ENCODE measurements at regions not wholly inside any gene's neighbourhood (a gene's known extent, or its start where the extent isn't known, plus 50 kb on each side); places are given as distances from the start of the nearest gene placed in this dataset.
A peak's percentile ranks its signal among the peaks of the same experiment; 100 is the strongest.

DNA sequence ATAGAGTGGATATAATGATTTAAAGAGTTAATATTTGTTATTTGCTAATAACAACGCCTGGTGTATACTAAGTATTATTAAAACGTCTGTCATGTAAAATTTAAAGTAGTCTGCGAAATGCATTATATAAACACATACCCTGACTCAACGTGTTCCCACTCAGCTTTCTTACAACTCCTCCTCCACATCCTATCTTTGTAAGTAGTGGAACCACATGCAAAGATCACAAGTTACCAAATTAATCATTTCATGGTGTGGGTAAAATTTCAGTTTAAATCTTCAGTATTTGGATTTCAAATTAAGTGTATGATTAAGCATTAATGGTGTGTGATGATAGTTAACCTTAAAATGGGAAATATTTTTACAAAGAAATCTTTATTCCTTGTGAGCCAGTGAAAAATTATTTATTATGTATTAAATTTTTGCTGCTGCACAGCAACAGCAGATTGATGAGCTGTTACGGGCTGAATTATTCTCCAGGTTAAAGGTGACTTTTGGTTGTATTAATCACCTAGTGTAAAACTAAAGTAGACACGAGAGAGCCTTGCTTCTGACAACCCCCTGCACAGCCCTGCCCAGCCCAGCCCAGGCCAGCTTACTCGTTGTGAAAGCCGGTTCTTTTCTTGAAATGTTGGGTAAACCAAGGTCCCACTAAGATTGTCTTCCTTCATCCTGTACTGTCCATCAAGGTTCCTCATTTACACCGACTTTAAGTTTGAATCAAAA lies 373.5 kb downstream of the DTWD2 start (continued):
- TF ChIP-seq, protein P1, sequence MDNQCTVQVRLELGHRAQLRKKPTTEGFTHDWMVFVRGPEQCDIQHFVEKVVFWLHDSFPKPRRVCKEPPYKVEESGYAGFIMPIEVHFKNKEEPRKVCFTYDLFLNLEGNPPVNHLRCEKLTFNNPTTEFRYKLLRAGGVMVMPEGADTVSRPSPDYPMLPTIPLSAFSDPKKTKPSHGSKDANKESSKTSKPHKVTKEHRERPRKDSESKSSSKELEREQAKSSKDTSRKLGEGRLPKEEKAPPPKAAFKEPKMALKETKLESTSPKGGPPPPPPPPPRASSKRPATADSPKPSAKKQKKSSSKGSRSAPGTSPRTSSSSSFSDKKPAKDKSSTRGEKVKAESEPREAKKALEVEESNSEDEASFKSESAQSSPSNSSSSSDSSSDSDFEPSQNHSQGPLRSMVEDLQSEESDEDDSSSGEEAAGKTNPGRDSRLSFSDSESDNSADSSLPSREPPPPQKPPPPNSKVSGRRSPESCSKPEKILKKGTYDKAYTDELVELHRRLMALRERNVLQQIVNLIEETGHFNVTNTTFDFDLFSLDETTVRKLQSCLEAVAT (IDR thresholded peaks at IDR 0.05): no peak
- TF ChIP-seq, protein P2, sequence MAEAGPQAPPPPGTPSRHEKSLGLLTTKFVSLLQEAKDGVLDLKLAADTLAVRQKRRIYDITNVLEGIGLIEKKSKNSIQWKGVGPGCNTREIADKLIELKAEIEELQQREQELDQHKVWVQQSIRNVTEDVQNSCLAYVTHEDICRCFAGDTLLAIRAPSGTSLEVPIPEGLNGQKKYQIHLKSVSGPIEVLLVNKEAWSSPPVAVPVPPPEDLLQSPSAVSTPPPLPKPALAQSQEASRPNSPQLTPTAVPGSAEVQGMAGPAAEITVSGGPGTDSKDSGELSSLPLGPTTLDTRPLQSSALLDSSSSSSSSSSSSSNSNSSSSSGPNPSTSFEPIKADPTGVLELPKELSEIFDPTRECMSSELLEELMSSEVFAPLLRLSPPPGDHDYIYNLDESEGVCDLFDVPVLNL (IDR thresholded peaks at IDR 0.05; ENCODE audit: low read depth, low read length): no peak
- TF ChIP-seq BCL11A (IDR thresholded peaks at IDR 0.05; ENCODE audit: low read depth, low read length) (no peak), CBX5 (IDR thresholded peaks at IDR 0.05; ENCODE audit: low read depth) (no peak), MTA3 (IDR thresholded peaks at IDR 0.05; ENCODE audit: borderline replicate concordance, low read length) (no peak)

DNA sequence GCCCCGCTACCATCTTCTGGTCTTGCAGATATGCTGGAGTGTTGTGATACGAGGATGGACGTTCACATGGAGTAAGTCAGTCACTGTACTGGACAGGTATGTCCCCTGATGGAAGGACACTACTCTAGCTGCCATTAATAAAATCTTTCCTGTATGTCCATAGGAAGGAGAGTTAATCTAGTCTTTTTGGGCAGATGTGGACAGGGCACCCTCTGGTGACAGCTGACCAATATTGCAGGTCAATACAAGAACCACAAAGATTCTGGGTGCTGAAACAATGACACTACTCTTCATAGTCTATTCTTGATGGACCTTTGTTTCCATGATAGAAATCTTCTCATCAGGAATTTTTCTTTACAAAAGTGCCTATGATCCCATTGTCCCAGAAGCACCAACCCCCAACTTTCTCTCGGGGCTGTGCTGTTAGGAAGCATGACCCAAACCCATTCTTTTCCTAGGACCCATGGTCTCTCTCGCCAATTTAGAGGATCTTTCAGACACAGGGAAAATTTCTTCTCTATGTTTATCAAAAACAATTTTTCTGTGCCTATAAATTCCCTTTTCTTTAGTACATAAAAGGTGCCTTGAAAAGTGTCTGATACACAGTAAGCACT lies 376.9 kb downstream of the DTWD2 start:
- Histone ChIP-seq H3K27ac (ENCODE audit: control insufficient read depth, insufficient read depth) (no peak overlapping the region), H3K79me2 (ENCODE audit: control insufficient read depth, insufficient read depth, low read length) (no peaks in the 10 kb centered on the region), H4K20me1 (ENCODE audit: control insufficient read depth, insufficient read depth) (no peaks in the 10 kb centered on the region), H3K9me3 (replicated peaks; ENCODE audit: control insufficient read depth, insufficient read depth, low read length) (no peaks in the 10 kb centered on the region), H3K9ac (ENCODE audit: control insufficient read depth, insufficient read depth, low read length) (no peak overlapping the region), H3K4me2 (ENCODE audit: control insufficient read depth, insufficient read depth) (no peak overlapping the region), H2AFZ (ENCODE audit: control insufficient read depth, low read depth, low read length) (no peak overlapping the region), H3K36me3 (ENCODE audit: control insufficient read depth in 2 of 2, insufficient read depth in 2 of 2, low read length in 1 of 2) (no peaks in the 10 kb centered on the region), H3K4me1 (ENCODE audit: control insufficient read depth, insufficient read depth, low read length) (no peaks in the 10 kb centered on the region), H3K4me3 (no peak overlapping the region), H3K27me3 (replicated peaks in 1 of 2; ENCODE audit: control insufficient read depth in 2 of 2, insufficient read depth in 2 of 2, low read length in 1 of 2) (no peaks in the 10 kb centered on the region)
- ChIA-PET CTCF (interaction anchor here (1.0 to 2.6 kb wide), 2 partner anchors 1035 to 1157 kb away, joined by 3 to 11 read pairs; no protein-coding TSS in a partner anchor), RAD21 (ENCODE audit: unreplicated experiment) (no interaction called here), SMC1A (ENCODE audit: uncharacterized antibody, unreplicated experiment) (interaction anchor here (1.0 to 1.8 kb wide), 3 partner anchors 88 to 1157 kb away, joined by 3 to 4 read pairs (median 4); no protein-coding TSS in a partner anchor), POLR2A (no interaction called here)
- no peak for FAIRE-seq
- ATAC-seq: peak; percentile 60
- intact Hi-C loops (cut with micrococcal nuclease; ENCODE audit: unreplicated experiment) (loop anchor here (2.0 to 10.0 kb wide), 2 partner anchors 343 to 1157 kb away; no protein-coding TSS in a partner anchor), in situ Hi-C loops (cut with MboI) (loop anchor here (25.0 kb wide), 1 partner anchor 1149 kb away; no protein-coding TSS in a partner anchor)
- 55% methylated on average over 5 of the region's 5 CpGs for WGBS (ENCODE audit: insufficient coverage, insufficient replicate concordance, low lambda C conversion rate, missing lambda C conversion rate)
- BruUV-seq (replicated peaks): no TSS peak
- TF ChIP-seq SMC3 (IDR thresholded peaks at IDR 0.05; ENCODE audit: borderline replicate concordance, low read length) (peak; percentile 59; the same call in 1 of the 2 replicates), BRCA1 (IDR thresholded peaks at IDR 0.05; ENCODE audit: low read depth, low read length) (no peak), ZSCAN29 (IDR thresholded peaks at IDR 0.05) (no peak), MEF2A (IDR thresholded peaks at IDR 0.05; ENCODE audit: insufficient read depth, low read depth, low read length) (no peak), PML (IDR thresholded peaks at IDR 0.05; ENCODE audit: low read length) (no peak), RB1 (IDR thresholded peaks at IDR 0.05; ENCODE audit: borderline replicate concordance) (no peak), ASH2L (IDR thresholded peaks at IDR 0.05; ENCODE audit: borderline replicate concordance, low read depth) (no peak), RAD21 (IDR thresholded peaks at IDR 0.05; ENCODE audit: insufficient read depth, low read depth, low read length) (peak; percentile 74)
- TF ChIP-seq, protein P3, sequence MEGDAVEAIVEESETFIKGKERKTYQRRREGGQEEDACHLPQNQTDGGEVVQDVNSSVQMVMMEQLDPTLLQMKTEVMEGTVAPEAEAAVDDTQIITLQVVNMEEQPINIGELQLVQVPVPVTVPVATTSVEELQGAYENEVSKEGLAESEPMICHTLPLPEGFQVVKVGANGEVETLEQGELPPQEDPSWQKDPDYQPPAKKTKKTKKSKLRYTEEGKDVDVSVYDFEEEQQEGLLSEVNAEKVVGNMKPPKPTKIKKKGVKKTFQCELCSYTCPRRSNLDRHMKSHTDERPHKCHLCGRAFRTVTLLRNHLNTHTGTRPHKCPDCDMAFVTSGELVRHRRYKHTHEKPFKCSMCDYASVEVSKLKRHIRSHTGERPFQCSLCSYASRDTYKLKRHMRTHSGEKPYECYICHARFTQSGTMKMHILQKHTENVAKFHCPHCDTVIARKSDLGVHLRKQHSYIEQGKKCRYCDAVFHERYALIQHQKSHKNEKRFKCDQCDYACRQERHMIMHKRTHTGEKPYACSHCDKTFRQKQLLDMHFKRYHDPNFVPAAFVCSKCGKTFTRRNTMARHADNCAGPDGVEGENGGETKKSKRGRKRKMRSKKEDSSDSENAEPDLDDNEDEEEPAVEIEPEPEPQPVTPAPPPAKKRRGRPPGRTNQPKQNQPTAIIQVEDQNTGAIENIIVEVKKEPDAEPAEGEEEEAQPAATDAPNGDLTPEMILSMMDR (IDR thresholded peaks at IDR 0.05 in 2 of 3, conservative IDR thresholded peaks at IDR 0.05 in 1 of 3; ENCODE audit: control insufficient read depth in 2 of 3, extremely low read depth in 1 of 3, insufficient read depth in 1 of 3, low read depth in 3 of 3, low read length in 3 of 3): peak; percentile 54 to 58 (median 57)
- DNase-seq (ENCODE audit: low read depth, low spot score): no peak

All from GM12878 (cell line).